Activated CD4-positive, alpha-beta memory T cell treated with anti-CD3 and anti-CD28 coated beads, Interleukin-2, amount 10 ng/mL, durations not matched to agents 7 days and 5 days (primary cell): ENCODE measurements at regions not wholly inside any gene's neighbourhood (a gene's known extent, or its start where the extent isn't known, plus 50 kb on each side); places are given as distances from the start of the nearest gene placed in this dataset.
A peak's percentile ranks its signal among the peaks of the same experiment; 100 is the strongest.

ENCODE experiments used
- CTCF ChIA-PET: fragments of 350-600 bp; sonication (Branson Sonifier 250); formaldehyde crosslinking; loops from one replicate; lab custom pipeline; 2021; ENCODE audit warnings: antibody characterized with exemption, inconsistent platforms; lab: Charles Lee
- POLR2A ChIA-PET: fragments of 350-600 bp; sonication (Branson Sonifier 250); formaldehyde crosslinking; loops from one replicate; lab custom pipeline; 2021; ENCODE audit warnings: antibody characterized with exemption; lab: Charles Lee
- DNase-seq: peaks from one replicate; pipeline ENCODE4 v3.0.0-alpha.2; 2020
- H3K27ac Mint-ChIP-seq: one replicate; pipeline ENCODE4 v1.8.0; 2021; ENCODE audit warnings: mild to moderate bottlenecking, mixed read lengths
- H3K27me3 Mint-ChIP-seq: one replicate; pipeline ENCODE4 v1.8.0; 2021; ENCODE audit warnings: mixed read lengths
- H3K36me3 Mint-ChIP-seq: one replicate; pipeline ENCODE4 v1.8.0; 2021; ENCODE audit warnings: low read depth, mixed read lengths
- H3K4me1 Mint-ChIP-seq: one replicate; pipeline ENCODE4 v1.8.0; 2021; ENCODE audit warnings: mixed read lengths
- H3K4me3 Mint-ChIP-seq: one replicate; pipeline ENCODE4 v1.8.0; 2021; ENCODE audit warnings: mild to moderate bottlenecking, mixed read lengths
- H3K9me3 Mint-ChIP-seq: one replicate; pipeline ENCODE4 v1.8.0; 2021; ENCODE audit warnings: mixed read lengths

- Mint-ChIP-seq H3K27me3 (peaks cover 38% of the 10 kb centered on the region), H3K4me1 (no peaks in the 10 kb centered on the region), H3K27ac (no peak overlapping the region), H3K36me3 (no peaks in the 10 kb centered on the region), H3K9me3 (no peaks in the 10 kb centered on the region), H3K4me3 (no peak overlapping the region)
- CTCF ChIA-PET = no interaction called here
- no peak for DNase-seq
- POLR2A ChIA-PET = no interaction called here
These were observed 99.8 kb upstream of the ALX4 start for GRCh38 chr11:44409558-44410236.

- no peak overlapping the region for H3K27ac Mint-ChIP-seq
- no peak overlapping the region for H3K4me3 Mint-ChIP-seq
- H3K27me3 Mint-ChIP-seq = peaks cover 26% of the 10 kb centered on the region
- ChIA-PET CTCF (interaction anchor here (1.6 kb wide), 1 partner anchor 10 kb away, joined by 4 read pairs; no protein-coding TSS in a partner anchor), POLR2A (no interaction called here)
- H3K36me3 Mint-ChIP-seq = no peaks in the 10 kb centered on the region
- no peaks in the 10 kb centered on the region for H3K4me1 Mint-ChIP-seq
- H3K9me3 Mint-ChIP-seq = no peaks in the 10 kb centered on the region
- DNase-seq = no peak
These were observed 106.8 kb upstream of the ALX4 start for GRCh38 chr11:44416776-44417175.

GRCh38 chr11:44417731-44418455 is 108.0 kb upstream of the ALX4 start:
- Mint-ChIP-seq H3K4me1 (no peaks in the 10 kb centered on the region), H3K27ac (no peak overlapping the region), H3K9me3 (no peaks in the 10 kb centered on the region), H3K4me3 (no peak overlapping the region), H3K27me3 (peaks cover 18% of the 10 kb centered on the region), H3K36me3 (no peaks in the 10 kb centered on the region)
- POLR2A ChIA-PET = no interaction called here
- DNase-seq = no peak
- CTCF ChIA-PET = interaction anchor here (1.6 kb wide), 1 partner anchor 11 kb away, joined by 4 read pairs; no protein-coding TSS in a partner anchor

- no peaks in the 10 kb centered on the region for H3K36me3 Mint-ChIP-seq
- H3K27me3 Mint-ChIP-seq = peaks cover 21% of the 10 kb centered on the region
- POLR2A ChIA-PET = no interaction called here
- CTCF ChIA-PET = no interaction called here
- no peaks in the 10 kb centered on the region for H3K9me3 Mint-ChIP-seq
- H3K27ac Mint-ChIP-seq = no peak overlapping the region
- DNase-seq = no peak
- H3K4me3 Mint-ChIP-seq = no peak overlapping the region
- no peaks in the 10 kb centered on the region for H3K4me1 Mint-ChIP-seq
These were observed 108.5 kb upstream of the ALX4 start for GRCh38 chr11:44418456-44418830.

GRCh38 chr11:44421090-44421675 is 111.2 kb upstream of the ALX4 start:
- Mint-ChIP-seq H3K4me1 (no peaks in the 10 kb centered on the region), H3K27ac (no peak overlapping the region), H3K27me3 (peaks cover 12% of the 10 kb centered on the region), H3K9me3 (no peaks in the 10 kb centered on the region), H3K4me3 (no peak overlapping the region), H3K36me3 (no peaks in the 10 kb centered on the region)
- DNase-seq = no peak
- ChIA-PET POLR2A (no interaction called here), CTCF (no interaction called here)

GRCh38 chr11:44423289-44423688 is 113.3 kb upstream of the ALX4 start:
- Mint-ChIP-seq H3K27me3 (peaks cover 9% of the 10 kb centered on the region), H3K27ac (no peak overlapping the region), H3K9me3 (no peaks in the 10 kb centered on the region), H3K36me3 (no peaks in the 10 kb centered on the region), H3K4me1 (no peaks in the 10 kb centered on the region), H3K4me3 (no peak overlapping the region)
- POLR2A ChIA-PET = no interaction called here
- CTCF ChIA-PET = no interaction called here
- no peak for DNase-seq

- no peak overlapping the region for H3K27ac Mint-ChIP-seq
- peaks cover 9% of the 10 kb centered on the region for H3K27me3 Mint-ChIP-seq
- no peak overlapping the region for H3K4me3 Mint-ChIP-seq
- ChIA-PET CTCF (no interaction called here), POLR2A (no interaction called here)
- no peak for DNase-seq
- no peaks in the 10 kb centered on the region for H3K36me3 Mint-ChIP-seq
- H3K9me3 Mint-ChIP-seq = no peaks in the 10 kb centered on the region
- H3K4me1 Mint-ChIP-seq = no peaks in the 10 kb centered on the region
These were observed 114.9 kb upstream of the ALX4 start for GRCh38 chr11:44424841-44425240.

GRCh38 chr11:44426119-44426518 is 116.2 kb upstream of the ALX4 start:
- ChIA-PET POLR2A (no interaction called here), CTCF (no interaction called here)
- Mint-ChIP-seq H3K27ac (no peak overlapping the region), H3K36me3 (no peaks in the 10 kb centered on the region), H3K4me3 (no peak overlapping the region), H3K27me3 (peaks cover 14% of the 10 kb centered on the region), H3K9me3 (no peaks in the 10 kb centered on the region), H3K4me1 (no peaks in the 10 kb centered on the region)
- no peak for DNase-seq

- Mint-ChIP-seq H3K27ac (no peak overlapping the region), H3K4me1 (no peaks in the 10 kb centered on the region), H3K4me3 (no peak overlapping the region), H3K9me3 (no peaks in the 10 kb centered on the region), H3K36me3 (no peaks in the 10 kb centered on the region), H3K27me3 (peaks cover 20% of the 10 kb centered on the region)
- ChIA-PET POLR2A (no interaction called here), CTCF (no interaction called here)
- DNase-seq = no peak
These were observed 117.0 kb upstream of the ALX4 start for GRCh38 chr11:44426958-44427357.

GRCh38 chr11:44427432-44427831 is 117.5 kb upstream of the ALX4 start:
- H3K9me3 Mint-ChIP-seq = no peaks in the 10 kb centered on the region
- H3K27ac Mint-ChIP-seq = no peak overlapping the region
- H3K27me3 Mint-ChIP-seq = peaks cover 20% of the 10 kb centered on the region
- no peak overlapping the region for H3K4me3 Mint-ChIP-seq
- ChIA-PET POLR2A (no interaction called here), CTCF (no interaction called here)
- peak; percentile 21 for DNase-seq
- H3K36me3 Mint-ChIP-seq = no peaks in the 10 kb centered on the region
- no peaks in the 10 kb centered on the region for H3K4me1 Mint-ChIP-seq

GRCh38 chr11:44430140-44430539 is 120.2 kb upstream of the ALX4 start:
- H3K9me3 Mint-ChIP-seq = no peaks in the 10 kb centered on the region
- DNase-seq = no peak
- H3K4me1 Mint-ChIP-seq = no peaks in the 10 kb centered on the region
- CTCF ChIA-PET = no interaction called here
- H3K4me3 Mint-ChIP-seq = no peak overlapping the region
- peaks cover 31% of the 10 kb centered on the region for H3K27me3 Mint-ChIP-seq
- POLR2A ChIA-PET = no interaction called here
- H3K36me3 Mint-ChIP-seq = no peaks in the 10 kb centered on the region
- no peak overlapping the region for H3K27ac Mint-ChIP-seq

- H3K27ac Mint-ChIP-seq = no peak overlapping the region
- H3K9me3 Mint-ChIP-seq = no peaks in the 10 kb centered on the region
- no peaks in the 10 kb centered on the region for H3K4me1 Mint-ChIP-seq
- peaks cover 41% of the 10 kb centered on the region for H3K27me3 Mint-ChIP-seq
- ChIA-PET POLR2A (no interaction called here), CTCF (no interaction called here)
- H3K4me3 Mint-ChIP-seq = no peak overlapping the region
- DNase-seq = no peak
- no peaks in the 10 kb centered on the region for H3K36me3 Mint-ChIP-seq
These were observed 124.3 kb upstream of the ALX4 start for GRCh38 chr11:44434191-44434590.

- no peaks in the 10 kb centered on the region for H3K4me1 Mint-ChIP-seq
- no peak overlapping the region for H3K4me3 Mint-ChIP-seq
- H3K27me3 Mint-ChIP-seq = peaks cover 55% of the 10 kb centered on the region
- no peaks in the 10 kb centered on the region for H3K36me3 Mint-ChIP-seq
- CTCF ChIA-PET = no interaction called here
- H3K9me3 Mint-ChIP-seq = no peaks in the 10 kb centered on the region
- no peak for DNase-seq
- POLR2A ChIA-PET = no interaction called here
- H3K27ac Mint-ChIP-seq = no peak overlapping the region
These were observed 127.2 kb upstream of the ALX4 start for GRCh38 chr11:44437122-44437521.
